ENCODE measurements at regions not wholly inside any gene's neighbourhood (a gene's known extent, or its start where the extent isn't known, plus 50 kb on each side); places are given as distances from the start of the nearest gene placed in this dataset.
"Not testable (repeated sequence)": the region's sequence is repeated elsewhere in the genome, so short reads cannot be mapped to it uniquely, and the experiment has no call there.

- WGBS, 5 donors: 81 to 91% (median 89%) methylated on average over 5 of the region's 5 CpGs
Measured at GRCh38 chr2:192697880-192698279, 503.1 kb upstream of the TMEFF2 start.

GRCh38 chr2:192696857-192697256, 502.1 kb upstream of the TMEFF2 start:
- Histone ChIP-seq H3K9me3 (no peaks in the 10 kb centered on the region), H3K4me1 (no peaks in the 10 kb centered on the region), H3K4me3 (no peak overlapping the region), H3K27ac (no peak overlapping the region), H3K27me3 (no peaks in the 10 kb centered on the region), H3K36me3 (no peaks in the 10 kb centered on the region)
- intact Hi-C loops (cut with DNase I; ENCODE audit: low total_unique reads): no loop called here
- TF ChIP-seq CTCF (IDR thresholded peaks at IDR 0.05): no peak
- no peak for TF ChIP-seq POLR2A (IDR thresholded peaks at IDR 0.05)
- TF ChIP-seq EP300 (IDR thresholded peaks at IDR 0.05): no peak
- TF ChIP-seq POLR2AphosphoS5 (IDR thresholded peaks at IDR 0.05): no peak
- WGBS, 5 donors: 78 to 88% (median 82%) methylated on average over 3 of the region's 3 CpGs
- DNase-seq: no peak

More at GRCh38 chr2:192697880-192698279, 503.1 kb upstream of the TMEFF2 start:
- intact Hi-C loops (cut with DNase I; ENCODE audit: low total_unique reads): no loop called here
- Histone ChIP-seq H3K4me1 (no peaks in the 10 kb centered on the region), H3K4me3 (no peak overlapping the region), H3K27me3 (no peaks in the 10 kb centered on the region), H3K36me3 (no peaks in the 10 kb centered on the region), H3K27ac (no peak overlapping the region), H3K9me3 (no peaks in the 10 kb centered on the region)
- TF ChIP-seq POLR2A (IDR thresholded peaks at IDR 0.05): no peak
- no peak for TF ChIP-seq POLR2AphosphoS5 (IDR thresholded peaks at IDR 0.05)
- no peak for TF ChIP-seq CTCF (IDR thresholded peaks at IDR 0.05)
- TF ChIP-seq EP300 (IDR thresholded peaks at IDR 0.05): no peak
- no peak for DNase-seq

GRCh38 chr2:192687015-192687414, 492.3 kb upstream of the TMEFF2 start:
- intact Hi-C loops (cut with DNase I; ENCODE audit: low total_unique reads): no loop called here
- Histone ChIP-seq H3K36me3 (no peaks in the 10 kb centered on the region), H3K27me3 (no peaks in the 10 kb centered on the region), H3K4me1 (no peaks in the 10 kb centered on the region), H3K4me3 (no peak overlapping the region), H3K27ac (no peak overlapping the region), H3K9me3 (no peaks in the 10 kb centered on the region)
- 59 to 77% (median 72%) methylated on average over 3 of the region's 3 CpGs for WGBS, 5 donors
- no peak for DNase-seq
- TF ChIP-seq POLR2AphosphoS5 (IDR thresholded peaks at IDR 0.05): no peak
- no peak for TF ChIP-seq POLR2A (IDR thresholded peaks at IDR 0.05)
- no peak for TF ChIP-seq EP300 (IDR thresholded peaks at IDR 0.05)
- TF ChIP-seq CTCF (IDR thresholded peaks at IDR 0.05): no peak

- H3K27ac ChIP-seq; H3K4me3 ChIP-seq; H3K9me3 ChIP-seq; H3K4me1 ChIP-seq; intact Hi-C loops (cut with DNase I; ENCODE audit: low total_unique reads); DNase-seq; H3K36me3 ChIP-seq; H3K27me3 ChIP-seq: not testable (repeated sequence)
- 94 to 97% (median 96%) methylated on average over 27 of the region's 27 CpGs for WGBS, 5 donors
Measured at GRCh38 chr2:192682511-192682910, 487.8 kb upstream of the TMEFF2 start.

GRCh38 chr2:192675681-192676080, 480.9 kb upstream of the TMEFF2 start:
- Histone ChIP-seq H3K27me3 (no peaks in the 10 kb centered on the region), H3K4me1 (no peaks in the 10 kb centered on the region), H3K27ac (no peak overlapping the region), H3K4me3 (no peak overlapping the region), H3K9me3 (peaks cover 0 to 4% (median 0%) of the 10 kb centered on the region in 4 donors), H3K36me3 (no peaks in the 10 kb centered on the region)
- WGBS, 5 donors: 85 to 92% (median 90%) methylated on average over 5 of the region's 5 CpGs
- intact Hi-C loops (cut with DNase I; ENCODE audit: low total_unique reads): no loop called here
- no peak for DNase-seq
- TF ChIP-seq POLR2A (IDR thresholded peaks at IDR 0.05) (no peak), EP300 (IDR thresholded peaks at IDR 0.05) (no peak), POLR2AphosphoS5 (IDR thresholded peaks at IDR 0.05) (no peak), CTCF (IDR thresholded peaks at IDR 0.05) (no peak)

Measured in stomach (tissue), 8 donors.